GM10266 (cell line): ENCODE measurements at regions not wholly inside any gene's neighbourhood (a gene's known extent, or its start where the extent isn't known, plus 50 kb on each side); places are given as distances from the start of the nearest gene placed in this dataset.
A peak's percentile ranks its signal among the peaks of the same experiment; 100 is the strongest.
"Not testable (repeated sequence)": the region's sequence is repeated elsewhere in the genome, so short reads cannot be mapped to it uniquely, and the experiment has no call there.

Experiments used
- DNase-seq: peaks from one replicate; pipeline ENCODE4 v3.0.0; 2012; ENCODE audit errors: extremely low spot score
- TF ChIP-seq, protein P1 (sequence below): IDR thresholded peaks from 2 replicates; pipeline ENCODE4 v1.5.1; 2012; ENCODE audit warnings: mild to moderate bottlenecking, low read depth; ENCODE audit not compliant: control insufficient read depth, insufficient read depth; ENCODE audit errors: missing control alignments

DNA sequence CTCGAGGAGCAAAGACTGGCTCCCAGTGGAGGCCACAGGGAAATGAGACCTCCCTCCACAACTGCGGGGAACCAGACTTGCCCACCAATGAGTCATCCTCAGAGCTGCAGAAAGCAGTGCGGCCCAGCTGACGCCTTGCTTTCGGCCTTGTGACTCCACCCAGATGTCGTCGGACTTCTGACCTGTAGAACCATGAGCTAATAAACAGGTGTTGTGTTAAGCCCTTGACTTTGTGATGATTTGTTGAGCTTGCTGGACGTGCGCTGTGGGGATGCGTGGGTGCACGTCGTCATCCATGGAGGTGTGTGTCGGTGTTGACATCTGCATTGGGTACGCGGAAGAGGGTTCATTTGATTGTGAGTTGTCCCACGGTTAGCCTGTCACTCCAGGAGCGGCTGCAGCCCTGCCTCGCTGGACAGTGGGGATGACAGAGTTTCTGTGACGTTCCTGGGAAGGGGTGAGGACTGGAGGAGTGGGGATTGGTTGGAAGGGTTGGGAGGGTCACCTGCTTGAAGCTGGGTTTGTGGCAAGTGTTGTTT is 154.1 kb downstream of the SH3BP4 start:
- DNase-seq = no peak
- TF ChIP-seq, protein P1, sequence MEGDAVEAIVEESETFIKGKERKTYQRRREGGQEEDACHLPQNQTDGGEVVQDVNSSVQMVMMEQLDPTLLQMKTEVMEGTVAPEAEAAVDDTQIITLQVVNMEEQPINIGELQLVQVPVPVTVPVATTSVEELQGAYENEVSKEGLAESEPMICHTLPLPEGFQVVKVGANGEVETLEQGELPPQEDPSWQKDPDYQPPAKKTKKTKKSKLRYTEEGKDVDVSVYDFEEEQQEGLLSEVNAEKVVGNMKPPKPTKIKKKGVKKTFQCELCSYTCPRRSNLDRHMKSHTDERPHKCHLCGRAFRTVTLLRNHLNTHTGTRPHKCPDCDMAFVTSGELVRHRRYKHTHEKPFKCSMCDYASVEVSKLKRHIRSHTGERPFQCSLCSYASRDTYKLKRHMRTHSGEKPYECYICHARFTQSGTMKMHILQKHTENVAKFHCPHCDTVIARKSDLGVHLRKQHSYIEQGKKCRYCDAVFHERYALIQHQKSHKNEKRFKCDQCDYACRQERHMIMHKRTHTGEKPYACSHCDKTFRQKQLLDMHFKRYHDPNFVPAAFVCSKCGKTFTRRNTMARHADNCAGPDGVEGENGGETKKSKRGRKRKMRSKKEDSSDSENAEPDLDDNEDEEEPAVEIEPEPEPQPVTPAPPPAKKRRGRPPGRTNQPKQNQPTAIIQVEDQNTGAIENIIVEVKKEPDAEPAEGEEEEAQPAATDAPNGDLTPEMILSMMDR = no peak

DNA sequence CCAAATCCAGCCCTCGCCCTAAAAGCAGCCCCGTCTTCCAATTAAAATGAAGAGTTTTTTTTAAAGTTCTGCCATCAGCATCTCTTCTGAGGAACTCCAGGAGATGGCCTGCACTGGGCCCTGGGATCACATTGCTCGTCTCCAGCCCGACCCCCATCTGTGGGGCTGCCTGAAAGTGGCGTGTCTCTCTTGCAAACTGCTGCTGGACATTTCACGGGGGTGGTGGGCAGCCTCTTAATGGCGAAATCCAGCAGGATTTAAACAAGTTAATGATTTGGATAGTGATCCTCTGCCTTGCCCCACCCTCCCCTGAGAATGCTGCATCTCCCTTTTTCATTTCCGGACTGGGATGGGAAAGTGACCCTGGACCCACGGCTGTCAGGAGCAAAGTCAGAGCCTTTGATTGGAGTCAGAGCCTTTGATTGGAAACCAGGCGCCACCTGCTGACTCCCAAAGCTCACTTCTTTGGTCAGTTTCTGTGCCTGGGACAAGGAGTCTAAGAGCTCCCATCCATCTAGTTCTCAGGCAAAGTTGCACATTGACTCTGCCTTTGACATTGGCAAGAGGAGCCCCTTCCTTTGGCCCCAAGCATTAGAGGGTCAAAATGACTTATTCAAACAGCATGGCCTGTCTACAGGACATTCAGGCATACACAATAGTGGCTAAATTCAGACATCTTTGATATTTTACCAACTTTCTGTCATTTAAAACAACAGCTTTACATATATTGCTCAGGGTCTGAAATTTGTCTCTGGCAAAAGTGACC is 155.2 kb downstream of the SH3BP4 start:
- no peak for DNase-seq
- TF ChIP-seq, protein P1 = peak; percentile 29

DNA sequence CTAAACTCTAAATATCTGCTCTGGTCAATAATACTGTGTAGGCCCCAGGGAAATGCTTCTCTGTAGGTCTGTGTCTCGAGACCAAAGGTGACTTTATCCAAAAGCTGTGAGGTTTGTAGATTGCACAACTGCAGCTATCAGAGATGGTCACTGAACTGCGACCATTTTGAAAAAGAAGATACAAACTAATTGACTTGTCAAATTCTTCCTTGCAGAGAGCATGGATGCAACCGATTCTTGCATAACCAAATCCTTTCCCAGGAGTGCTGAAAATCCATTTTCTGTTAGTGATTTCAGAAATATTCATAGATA is 155.8 kb downstream of the SH3BP4 start:
- TF ChIP-seq, protein P1 = no peak
- DNase-seq = no peak

DNA sequence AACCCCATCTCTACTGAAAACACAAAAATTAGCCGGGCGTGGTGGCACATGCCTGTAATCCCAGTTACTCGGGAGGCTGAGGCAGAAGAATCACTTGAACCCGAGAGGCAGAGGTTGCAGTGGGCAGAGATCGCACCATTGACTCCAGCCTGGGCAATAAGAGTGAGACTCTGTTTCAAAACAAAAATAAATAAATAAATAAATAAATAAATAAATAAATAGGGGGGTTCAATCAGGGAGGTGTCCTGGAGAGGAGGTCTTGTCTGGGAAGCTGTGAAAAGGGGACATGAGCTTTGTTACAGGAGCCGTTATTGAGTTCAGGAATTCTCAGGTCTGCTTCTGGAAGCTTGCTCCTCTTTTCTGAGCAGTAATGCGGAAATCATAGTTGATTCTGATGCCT is 157.7 kb downstream of the SH3BP4 start:
- not testable (repeated sequence) for DNase-seq

DNA sequence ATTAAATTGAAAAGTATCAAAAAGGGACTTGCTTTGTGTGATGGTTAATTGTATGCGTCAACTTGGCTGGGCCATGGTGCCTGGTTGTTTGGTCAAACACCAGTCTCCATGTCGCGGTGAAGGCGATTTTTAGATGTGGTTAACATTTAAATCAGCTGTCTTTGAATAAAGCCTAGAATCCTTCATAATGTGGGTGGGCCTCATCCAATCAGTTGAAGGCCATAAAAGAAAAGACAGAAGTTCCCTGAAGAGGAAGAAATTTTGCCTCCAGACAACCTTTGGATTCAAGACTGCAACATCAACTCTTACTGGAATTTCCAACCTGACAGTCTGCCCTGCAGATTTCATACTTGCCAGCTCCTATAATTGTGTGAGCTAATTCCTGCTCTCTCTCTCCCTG is 160.5 kb downstream of the SH3BP4 start:
- no peak for DNase-seq
- TF ChIP-seq, protein P1 = no peak

DNA sequence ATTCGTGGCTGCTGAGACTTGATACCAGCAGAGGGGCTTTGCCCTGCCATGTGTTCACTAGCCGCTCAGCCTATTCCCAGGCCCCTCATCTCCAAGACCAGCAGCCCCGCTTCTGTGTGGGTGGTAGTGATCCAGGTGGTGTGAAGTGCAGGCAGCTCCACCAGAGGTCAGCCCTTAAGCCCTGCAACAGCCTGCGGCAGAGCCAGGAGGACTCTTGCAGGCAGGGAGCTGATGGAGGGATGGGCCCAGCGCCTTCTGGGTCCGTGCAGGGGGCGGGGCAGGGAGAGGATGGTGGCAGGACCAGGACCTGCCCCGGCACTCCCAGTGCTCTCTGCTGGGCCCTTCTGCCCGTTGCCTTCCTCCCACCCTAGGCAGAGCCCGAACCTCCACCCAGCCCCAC is 162.0 kb downstream of the SH3BP4 start:
- TF ChIP-seq, protein P1 = no peak
- no peak for DNase-seq

DNA sequence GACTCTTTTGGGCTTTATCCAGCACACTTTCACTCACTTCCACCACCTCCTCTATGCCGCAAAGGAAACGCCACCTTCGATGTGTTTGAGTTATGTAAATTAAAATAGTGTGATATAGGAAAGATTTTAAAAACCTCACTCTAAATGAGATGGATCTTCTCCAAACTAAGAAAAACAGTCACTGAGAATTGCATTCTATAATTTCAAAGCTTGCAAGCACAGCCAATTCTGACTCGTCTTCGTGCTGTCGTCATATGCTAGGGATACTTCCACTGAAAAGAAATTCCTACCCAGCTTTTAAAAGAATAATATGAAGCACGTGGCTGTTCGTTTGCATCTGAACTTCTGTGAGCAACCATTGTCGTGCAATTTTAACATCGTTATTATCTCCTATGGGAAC is 162.5 kb downstream of the SH3BP4 start:
- TF ChIP-seq, protein P1 = no peak
- DNase-seq = no peak

DNA sequence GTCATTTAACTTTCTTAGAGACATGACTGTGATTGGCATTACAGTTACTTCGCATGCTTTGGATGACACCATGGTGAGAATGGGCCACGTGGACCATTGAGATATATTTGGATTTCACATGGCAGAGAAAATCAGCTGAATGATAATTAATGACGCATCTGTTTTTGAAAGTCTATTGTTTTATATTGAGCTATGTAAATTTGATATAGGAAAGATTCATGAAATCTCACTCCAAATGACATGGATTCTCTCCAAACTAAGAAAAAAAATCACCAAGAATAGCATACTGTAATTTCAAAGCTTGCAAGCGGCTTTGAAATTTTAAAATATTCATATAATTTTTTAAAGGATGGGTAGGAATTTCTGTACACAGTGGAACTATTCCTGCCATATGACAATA is 163.7 kb downstream of the SH3BP4 start:
- TF ChIP-seq, protein P1 = no peak
- DNase-seq = no peak
